HPDE6-E6E7 (cell line): ENCODE measurements at regions not wholly inside any gene's neighbourhood (a gene's known extent, or its start where the extent isn't known, plus 50 kb on each side); places are given as distances from the start of the nearest gene placed in this dataset.

Source experiments
- DNase-seq: peaks from one replicate; pipeline ENCODE4 v3.0.0; 2011; ENCODE audit warnings: missing footprints; ENCODE audit errors: extremely low spot score

- no peak for DNase-seq
Observed at GRCh38 chr3:64276131-64276530, 50.9 kb upstream of the PRICKLE2 start.
